Esophagus muscularis mucosa (tissue), 3 donors: ENCODE measurements at regions not wholly inside any gene's neighbourhood (a gene's known extent, or its start where the extent isn't known, plus 50 kb on each side); places are given as distances from the start of the nearest gene placed in this dataset.

Experiments
- CTCF ChIP-seq, 3 experiments: fragments of 200-600 bp in 2 of 3; fragments of 450-650 bp in 1 of 3; sonication (generic) in 2 of 3; IDR thresholded peaks; one replicate each; pipeline ENCODE4 v1.5.1; 2017 to 2019; ENCODE audit warnings: antibody characterized with exemption in 3 of 3, mild to moderate bottlenecking in 2 of 3, moderate library complexity in 1 of 3
- POLR2AphosphoS5 ChIP-seq, 2 donors: sonication (generic); formaldehyde crosslinking; IDR thresholded peaks; one replicate each; pipeline ENCODE4 v1.6.1; 2017; ENCODE audit warnings: antibody characterized with exemption in 2 of 2

- TF ChIP-seq POLR2AphosphoS5 (IDR thresholded peaks at IDR 0.05) (no peak), CTCF (IDR thresholded peaks at IDR 0.05) (no peak)
These were observed 93.8 kb upstream of the TOP3B start for GRCh38 chr22:22076361-22076760.
